HepG2 (cell line): ENCODE measurements at regions not wholly inside any gene's neighbourhood (a gene's known extent, or its start where the extent isn't known, plus 50 kb on each side); places are given as distances from the start of the nearest gene placed in this dataset.

Source experiments
- JARID2 ChIP-seq: sonication (generic); formaldehyde crosslinking; IDR thresholded peaks from 2 replicates; pipeline ENCODE4 v1.8.1; 2023; ENCODE audit warnings: missing genetic modification reagents, inconsistent platforms; ENCODE audit not compliant: insufficient replicate concordance
- ZNF12 ChIP-seq: sonication (generic); formaldehyde crosslinking; IDR thresholded peaks from 2 replicates; pipeline ENCODE4 v1.5.0; 2020; ENCODE audit warnings: missing genetic modification reagents
- ZNF253 ChIP-seq: sonication (generic); formaldehyde crosslinking; IDR thresholded peaks from 2 replicates; pipeline ENCODE4 v1.8.0; 2022; ENCODE audit warnings: mild to moderate bottlenecking, missing genetic modification reagents, borderline replicate concordance
- ZNF672 ChIP-seq: sonication (generic); formaldehyde crosslinking; IDR thresholded peaks from 2 replicates; pipeline ENCODE4 v1.8.1; 2022; ENCODE audit warnings: missing genetic modification reagents
- TF ChIP-seq, protein P1 (sequence below), 2 experiments: sonication (generic) in 1 of 2; formaldehyde crosslinking in 1 of 2; IDR thresholded peaks; 2 replicates each; pipeline versions ENCODE4 v1.6.1 to v1.9.0; 2014 to 2022; ENCODE audit warnings: antibody characterized with exemption in 1 of 2, borderline replicate concordance in 1 of 2, inconsistent platforms in 1 of 2, low read depth in 1 of 2, missing genetic modification reagents in 1 of 2
- TF ChIP-seq, protein P2 (sequence below): sonication (generic); formaldehyde crosslinking; IDR thresholded peaks from 2 replicates; pipeline ENCODE4 v1.8.1; 2023; ENCODE audit warnings: mild to moderate bottlenecking, missing genetic modification reagents, borderline replicate concordance
- TF ChIP-seq, protein P3 (sequence below): sonication (generic); formaldehyde crosslinking; IDR thresholded peaks from 2 replicates; pipeline ENCODE4 v1.4.0; 2020; ENCODE audit warnings: missing genetic modification reagents
- TF ChIP-seq, protein P4 (sequence below): sonication (generic); formaldehyde crosslinking; IDR thresholded peaks from 2 replicates; pipeline ENCODE4 v1.8.1; 2023; ENCODE audit warnings: mild to moderate bottlenecking, moderate library complexity, missing genetic modification reagents

DNA sequence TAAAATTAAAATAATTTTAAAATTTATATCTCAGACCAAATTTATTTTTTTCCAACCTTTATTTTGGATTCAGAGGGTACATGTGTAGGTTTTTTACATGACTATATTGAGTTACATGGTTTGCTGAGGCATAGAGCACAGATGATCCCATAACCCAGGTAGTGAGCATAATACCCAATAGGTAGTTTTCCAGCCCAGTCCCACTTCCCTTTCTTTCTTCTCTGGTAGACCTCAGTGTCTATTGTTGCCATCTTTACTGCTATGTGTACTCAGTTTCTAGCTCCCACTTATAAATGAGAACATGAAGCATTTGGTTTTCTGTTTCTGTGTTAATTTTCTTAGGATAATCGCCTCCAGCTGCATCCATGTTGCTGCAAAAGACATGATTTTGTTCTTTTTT is 338.1 kb downstream of the EFHB start (continued):
- TF ChIP-seq, protein P1, sequence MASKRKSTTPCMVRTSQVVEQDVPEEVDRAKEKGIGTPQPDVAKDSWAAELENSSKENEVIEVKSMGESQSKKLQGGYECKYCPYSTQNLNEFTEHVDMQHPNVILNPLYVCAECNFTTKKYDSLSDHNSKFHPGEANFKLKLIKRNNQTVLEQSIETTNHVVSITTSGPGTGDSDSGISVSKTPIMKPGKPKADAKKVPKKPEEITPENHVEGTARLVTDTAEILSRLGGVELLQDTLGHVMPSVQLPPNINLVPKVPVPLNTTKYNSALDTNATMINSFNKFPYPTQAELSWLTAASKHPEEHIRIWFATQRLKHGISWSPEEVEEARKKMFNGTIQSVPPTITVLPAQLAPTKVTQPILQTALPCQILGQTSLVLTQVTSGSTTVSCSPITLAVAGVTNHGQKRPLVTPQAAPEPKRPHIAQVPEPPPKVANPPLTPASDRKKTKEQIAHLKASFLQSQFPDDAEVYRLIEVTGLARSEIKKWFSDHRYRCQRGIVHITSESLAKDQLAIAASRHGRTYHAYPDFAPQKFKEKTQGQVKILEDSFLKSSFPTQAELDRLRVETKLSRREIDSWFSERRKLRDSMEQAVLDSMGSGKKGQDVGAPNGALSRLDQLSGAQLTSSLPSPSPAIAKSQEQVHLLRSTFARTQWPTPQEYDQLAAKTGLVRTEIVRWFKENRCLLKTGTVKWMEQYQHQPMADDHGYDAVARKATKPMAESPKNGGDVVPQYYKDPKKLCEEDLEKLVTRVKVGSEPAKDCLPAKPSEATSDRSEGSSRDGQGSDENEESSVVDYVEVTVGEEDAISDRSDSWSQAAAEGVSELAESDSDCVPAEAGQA (IDR thresholded peaks at IDR 0.05; ENCODE audit: low read depth): no peak
- TF ChIP-seq, protein P1 (CRISPR knock-in tag; IDR thresholded peaks at IDR 0.05; ENCODE audit: borderline replicate concordance): no peak
- no peak for TF ChIP-seq JARID2 (CRISPR knock-in tag)
- TF ChIP-seq, protein P2, sequence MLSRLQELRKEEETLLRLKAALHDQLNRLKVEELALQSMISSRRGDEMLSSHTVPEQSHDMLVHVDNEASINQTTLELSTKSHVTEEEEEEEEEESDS: no peak
- no peak for TF ChIP-seq ZNF12
- no peak for TF ChIP-seq ZNF253 (CRISPR knock-in tag)
- TF ChIP-seq, protein P3, sequence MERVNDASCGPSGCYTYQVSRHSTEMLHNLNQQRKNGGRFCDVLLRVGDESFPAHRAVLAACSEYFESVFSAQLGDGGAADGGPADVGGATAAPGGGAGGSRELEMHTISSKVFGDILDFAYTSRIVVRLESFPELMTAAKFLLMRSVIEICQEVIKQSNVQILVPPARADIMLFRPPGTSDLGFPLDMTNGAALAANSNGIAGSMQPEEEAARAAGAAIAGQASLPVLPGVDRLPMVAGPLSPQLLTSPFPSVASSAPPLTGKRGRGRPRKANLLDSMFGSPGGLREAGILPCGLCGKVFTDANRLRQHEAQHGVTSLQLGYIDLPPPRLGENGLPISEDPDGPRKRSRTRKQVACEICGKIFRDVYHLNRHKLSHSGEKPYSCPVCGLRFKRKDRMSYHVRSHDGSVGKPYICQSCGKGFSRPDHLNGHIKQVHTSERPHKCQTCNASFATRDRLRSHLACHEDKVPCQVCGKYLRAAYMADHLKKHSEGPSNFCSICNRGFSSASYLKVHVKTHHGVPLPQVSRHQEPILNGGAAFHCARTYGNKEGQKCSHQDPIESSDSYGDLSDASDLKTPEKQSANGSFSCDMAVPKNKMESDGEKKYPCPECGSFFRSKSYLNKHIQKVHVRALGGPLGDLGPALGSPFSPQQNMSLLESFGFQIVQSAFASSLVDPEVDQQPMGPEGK (CRISPR knock-in tag): no peak
- TF ChIP-seq ZNF672 (CRISPR knock-in tag): no peak
- TF ChIP-seq, protein P4, sequence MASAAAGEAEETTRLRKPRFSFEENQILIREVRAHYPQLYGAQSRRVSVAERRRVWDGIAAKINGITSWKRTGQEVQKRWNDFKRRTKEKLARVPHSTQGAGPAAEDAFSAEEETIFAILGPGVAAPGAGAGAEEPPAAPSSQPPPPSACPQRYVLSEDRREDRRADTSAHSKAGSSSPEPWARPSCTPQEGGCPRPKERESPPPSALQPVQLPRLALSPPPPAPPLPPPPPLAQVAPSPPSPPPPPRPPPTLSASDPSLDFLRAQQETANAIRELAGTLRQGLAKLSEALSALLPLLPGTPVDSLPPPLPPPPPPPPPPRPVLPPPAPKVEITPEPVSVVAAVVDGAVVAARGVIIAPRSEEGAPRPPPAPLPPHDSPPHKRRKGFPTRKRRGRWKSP (CRISPR knock-in tag): no peak
- TF ChIP-seq, all 625 proteins: peak for 0
